Stimulated activated CD4-positive, alpha-beta T cell treated with anti-CD3 and anti-CD28 coated beads, Interleukin-15, amount 100 ng/mL, for 48 hours (primary cell): ENCODE measurements at regions not wholly inside any gene's neighbourhood (a gene's known extent, or its start where the extent isn't known, plus 50 kb on each side); places are given as distances from the start of the nearest gene placed in this dataset.
"Not testable (repeated sequence)": the region's sequence is repeated elsewhere in the genome, so short reads cannot be mapped to it uniquely, and the experiment has no call there.

Experiments
- DNase-seq, 2 donors: peaks; one replicate each; pipeline ENCODE4 v3.0.0-alpha.2; 2020; ENCODE audit warnings: low read depth in 2 of 2

DNA sequence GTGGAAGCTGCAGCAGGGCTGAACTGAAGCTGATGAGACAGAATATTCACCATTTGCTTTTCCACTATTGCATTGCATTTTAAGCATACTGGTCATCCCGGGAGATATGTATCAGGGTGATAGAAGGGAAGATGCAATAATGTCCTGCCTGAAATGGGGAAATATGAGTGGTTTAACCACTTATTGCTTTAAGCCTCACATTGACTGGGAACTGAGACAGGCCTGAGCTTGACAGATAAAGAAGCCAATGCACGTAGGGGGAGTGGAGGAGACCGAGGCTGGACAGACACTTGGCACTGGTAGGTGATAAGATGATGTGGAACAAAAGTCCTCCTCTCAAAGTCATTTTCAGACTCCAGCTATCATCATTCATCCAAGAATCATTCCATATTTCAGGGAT lies 911.7 kb upstream of the NCAM2 start:
- DNase-seq, result no peak

DNA sequence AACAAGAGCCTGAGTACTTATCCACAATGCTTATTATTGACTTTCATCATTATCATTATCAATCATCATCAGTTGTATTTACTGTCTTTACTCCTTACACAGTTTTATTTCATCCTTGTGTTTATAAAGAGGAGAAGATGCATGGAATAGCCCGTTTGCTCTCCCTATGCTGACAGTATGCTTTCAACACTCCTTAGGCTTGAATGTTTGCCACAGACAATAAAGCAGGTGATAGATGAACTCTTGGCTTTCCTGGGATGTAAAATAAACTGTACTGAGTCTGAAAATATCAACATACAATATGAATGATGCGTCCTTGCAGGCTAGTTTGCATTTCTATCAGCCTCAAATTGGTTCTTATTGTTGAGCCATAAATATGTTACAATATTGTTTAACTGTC lies 891.8 kb upstream of the NCAM2 start:
- no peak for DNase-seq

DNA sequence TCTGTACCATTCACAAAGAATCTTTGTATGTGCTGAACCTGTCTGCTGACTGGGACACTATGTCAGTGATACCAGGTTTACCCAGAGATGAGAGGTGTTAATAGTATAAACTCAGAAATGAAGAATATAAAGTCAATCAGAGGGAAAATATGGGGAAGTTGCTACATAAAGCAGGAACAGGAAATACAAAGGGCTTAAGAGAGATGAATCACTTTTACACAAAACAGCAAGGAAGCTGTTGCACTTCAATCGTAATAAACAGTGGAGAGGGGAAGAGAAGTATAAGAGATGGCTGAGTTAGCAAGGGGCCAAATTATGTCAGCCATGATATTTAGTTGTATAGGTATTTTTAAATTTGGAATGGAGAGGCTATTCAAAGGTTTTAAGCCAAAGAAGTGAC lies 890.2 kb upstream of the NCAM2 start:
- no peak for DNase-seq

DNA sequence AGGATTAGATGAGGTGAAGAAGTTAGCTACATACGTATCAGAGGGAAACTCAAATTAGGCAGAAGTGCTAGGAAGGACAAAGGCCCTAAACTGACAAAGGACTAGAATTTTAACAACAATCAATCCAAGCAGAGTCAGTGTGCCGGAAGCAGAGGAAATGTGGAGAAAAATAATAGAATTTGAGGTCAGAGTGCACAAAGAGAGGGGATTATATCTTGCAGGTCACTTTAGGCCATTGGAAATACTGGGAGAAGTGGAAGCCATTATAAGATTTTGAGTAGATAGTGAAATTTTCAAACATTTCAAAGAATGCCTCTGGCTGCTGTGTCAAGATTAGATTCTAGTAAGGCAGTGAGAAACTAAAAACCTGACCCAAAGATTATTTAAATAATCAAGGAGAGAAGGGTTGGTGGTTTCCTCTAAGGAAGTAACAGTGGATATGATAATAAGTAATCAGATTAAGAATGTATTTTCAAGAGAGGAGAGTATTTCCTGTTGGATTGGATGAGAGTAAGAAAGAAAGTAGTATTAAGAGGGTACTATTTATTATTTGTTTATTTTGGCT lies 889.2 kb upstream of the NCAM2 start:
- DNase-seq, result no peak

DNA sequence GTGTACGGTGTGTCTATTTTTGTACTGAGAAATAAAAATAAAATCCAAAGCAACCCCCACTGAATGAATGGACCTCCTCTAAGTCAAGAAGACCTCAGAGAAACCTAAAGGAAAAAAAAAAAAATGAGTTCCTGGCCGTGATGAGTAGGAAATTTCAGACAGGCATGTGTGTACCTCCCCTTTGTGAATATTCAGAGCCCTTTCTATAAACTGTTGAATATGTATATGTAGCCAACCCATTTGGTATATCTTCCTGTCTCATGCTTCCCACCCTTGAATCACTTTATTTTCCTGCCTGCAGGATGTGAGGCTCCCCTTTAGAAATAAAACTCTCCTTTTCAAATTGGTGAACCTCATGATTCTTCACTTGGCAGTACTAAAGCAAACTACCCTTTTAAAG lies 887.8 kb upstream of the NCAM2 start:
- DNase-seq, result no peak

DNA sequence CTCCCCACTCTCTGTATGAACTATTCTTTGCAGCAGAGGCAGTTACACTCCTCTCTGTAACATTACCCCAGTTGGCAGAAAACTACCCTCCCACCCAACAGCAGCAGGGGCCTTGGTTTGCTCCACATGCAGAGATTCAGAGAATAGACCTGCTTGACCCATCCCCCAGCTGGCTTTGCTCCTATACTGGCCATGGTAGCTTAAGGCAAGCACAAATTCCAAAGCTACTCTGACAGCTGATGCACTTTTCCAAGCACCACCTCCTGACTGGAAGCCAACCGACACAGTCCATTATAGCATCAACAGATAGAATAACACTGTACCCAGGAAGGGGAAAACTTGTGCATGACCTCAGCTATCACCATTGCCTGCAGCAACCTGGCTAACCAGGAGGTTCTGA lies 846.5 kb upstream of the NCAM2 start:
- DNase-seq, result no peak

DNA sequence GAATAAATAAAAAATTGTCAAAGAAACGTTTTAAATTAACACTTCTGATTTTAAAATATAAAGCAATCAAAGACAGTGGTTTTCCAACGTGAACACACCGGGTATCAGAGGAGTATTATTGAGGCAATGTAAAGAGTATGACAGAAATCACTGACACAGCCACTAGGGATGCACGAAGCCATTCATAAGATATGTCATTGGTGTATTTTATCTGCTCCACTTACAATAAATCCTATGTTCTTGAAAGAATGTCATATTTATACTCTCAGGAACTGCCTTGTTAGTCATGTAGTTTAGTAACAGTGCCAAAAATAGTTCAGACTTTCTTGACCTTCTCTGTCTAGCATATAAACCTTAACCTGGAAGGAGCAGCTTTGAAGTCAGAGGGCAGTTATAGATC lies 835.0 kb upstream of the NCAM2 start:
- no peak for DNase-seq

DNA sequence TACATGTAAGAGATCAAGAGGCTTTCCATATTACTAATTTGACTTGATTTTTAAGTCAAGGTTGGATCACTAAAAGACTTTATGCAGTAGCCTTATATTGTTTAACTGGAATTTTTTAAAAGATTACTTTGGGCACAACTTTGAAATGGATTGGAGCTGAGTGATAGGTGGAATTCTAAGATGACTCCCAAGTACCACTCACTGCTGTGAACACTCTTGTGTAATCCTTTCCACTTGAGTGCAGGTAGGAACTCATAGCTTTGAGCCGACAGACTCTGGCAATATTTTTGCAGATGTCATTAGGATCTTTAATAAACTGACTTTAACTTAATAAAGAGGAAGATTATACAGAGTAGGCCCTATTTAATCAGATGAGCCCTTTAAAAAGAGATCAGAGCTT lies 831.1 kb upstream of the NCAM2 start:
- no peak for DNase-seq

DNA sequence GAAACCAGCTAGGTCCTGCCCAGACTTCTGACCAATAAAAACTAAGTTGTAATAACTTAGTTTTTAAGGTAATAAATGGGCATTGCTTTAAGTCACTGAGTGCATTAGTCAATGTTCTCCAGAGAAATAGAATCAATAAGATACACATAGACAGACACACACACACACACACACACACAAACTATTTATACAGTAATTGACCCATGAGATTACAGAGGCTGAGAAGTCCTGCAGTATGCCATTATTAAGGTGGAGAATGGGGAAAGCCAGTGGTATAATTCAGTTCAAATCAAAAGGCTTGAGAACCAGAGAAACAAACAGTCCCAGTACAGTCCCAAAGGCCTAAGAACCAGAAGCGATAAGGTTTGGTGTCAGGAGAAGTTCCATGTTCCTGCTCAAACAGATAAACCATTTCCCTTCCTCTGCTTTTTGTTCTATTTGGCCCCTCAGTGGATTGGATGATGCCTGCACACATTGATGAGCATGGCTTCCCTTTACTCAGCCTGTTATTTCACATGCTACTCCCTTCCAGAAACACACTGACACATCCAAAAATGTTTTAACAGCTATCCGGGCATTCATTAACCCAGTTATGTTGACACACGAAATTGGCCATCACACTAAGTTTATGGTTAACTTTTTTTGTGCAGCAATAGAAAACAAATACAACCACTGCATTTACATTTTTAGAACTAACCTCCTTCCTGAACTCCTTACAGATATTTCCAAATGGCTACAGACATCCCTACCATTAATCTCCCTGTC lies 828.2 kb upstream of the NCAM2 start:
- DNase-seq, result no peak

DNA sequence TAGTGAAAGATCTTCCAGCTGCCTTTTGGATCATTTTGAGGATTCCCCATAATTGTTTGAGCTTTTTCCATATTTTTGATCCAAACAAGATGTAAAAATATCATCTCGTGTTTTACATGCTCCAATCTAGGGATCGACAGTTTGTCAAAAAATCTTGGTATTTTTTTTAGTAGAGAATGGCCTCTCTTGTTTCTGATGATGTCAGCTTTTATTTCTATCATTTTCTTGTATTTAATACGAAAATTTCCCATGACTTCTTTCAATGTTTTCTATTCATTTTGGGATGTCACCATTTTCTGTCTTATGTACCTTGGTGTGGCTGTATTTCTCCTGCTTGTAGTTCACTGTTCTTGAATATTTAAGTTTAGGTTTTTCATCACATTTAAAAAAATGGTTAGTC lies 812.0 kb upstream of the NCAM2 start:
- no peak for DNase-seq

DNA sequence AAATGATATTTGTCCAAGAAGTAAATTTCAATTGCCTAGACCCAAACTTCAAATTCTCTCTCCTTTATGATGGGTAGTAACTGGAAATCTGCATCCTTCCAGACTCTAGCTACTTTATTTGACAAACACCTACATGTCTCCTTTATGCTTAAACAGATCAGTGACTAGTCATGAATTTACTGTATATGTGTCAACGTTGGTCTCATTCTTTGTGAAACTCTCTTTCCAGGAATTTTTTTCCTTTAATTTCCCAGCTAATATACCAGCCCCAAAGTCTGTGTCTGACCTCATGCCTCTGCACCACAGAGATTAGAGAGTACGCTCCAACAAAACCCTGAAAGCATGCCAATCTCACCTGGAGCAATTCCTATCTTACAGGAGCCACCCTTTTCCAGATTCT lies 811.2 kb upstream of the NCAM2 start:
- no peak for DNase-seq

DNA sequence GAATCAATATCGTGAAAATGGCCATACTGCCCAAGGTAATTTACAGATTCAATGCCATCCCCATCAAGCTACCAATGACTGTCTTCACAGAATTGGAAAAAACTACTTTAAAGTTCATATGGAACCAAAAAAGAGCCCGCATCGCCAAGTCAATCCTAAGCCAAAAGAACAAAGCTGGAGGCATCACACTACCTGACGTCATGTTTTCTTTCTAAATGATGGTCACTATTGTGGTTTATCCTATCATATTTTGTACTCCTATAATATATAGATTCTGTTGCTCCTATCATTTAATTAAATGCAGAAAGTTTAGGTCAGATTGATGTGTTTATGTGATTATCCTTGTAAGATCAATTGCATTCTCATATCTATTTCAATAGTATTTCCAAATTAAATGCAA lies 796.9 kb upstream of the NCAM2 start:
- DNase-seq, result not testable (repeated sequence)

DNA sequence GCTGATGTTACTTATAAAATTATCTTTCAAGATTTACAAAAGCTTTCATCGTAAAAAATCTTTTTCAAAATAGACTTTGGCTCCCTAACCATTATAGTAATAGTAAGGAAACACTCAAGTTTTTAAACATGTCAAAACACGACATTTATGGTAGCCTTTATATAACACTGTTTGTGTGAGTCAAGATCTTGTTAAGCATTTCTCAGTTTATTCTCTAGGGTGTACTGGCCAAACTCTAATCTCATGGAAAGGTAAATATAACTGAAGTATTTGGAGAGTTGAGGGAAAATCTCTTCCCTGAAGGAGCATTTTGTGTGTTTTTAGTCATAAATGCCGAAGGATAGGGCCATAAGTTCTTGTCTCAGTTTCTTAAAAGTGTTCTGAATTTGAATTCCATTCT lies 790.9 kb upstream of the NCAM2 start:
- DNase-seq, result no peak

DNA sequence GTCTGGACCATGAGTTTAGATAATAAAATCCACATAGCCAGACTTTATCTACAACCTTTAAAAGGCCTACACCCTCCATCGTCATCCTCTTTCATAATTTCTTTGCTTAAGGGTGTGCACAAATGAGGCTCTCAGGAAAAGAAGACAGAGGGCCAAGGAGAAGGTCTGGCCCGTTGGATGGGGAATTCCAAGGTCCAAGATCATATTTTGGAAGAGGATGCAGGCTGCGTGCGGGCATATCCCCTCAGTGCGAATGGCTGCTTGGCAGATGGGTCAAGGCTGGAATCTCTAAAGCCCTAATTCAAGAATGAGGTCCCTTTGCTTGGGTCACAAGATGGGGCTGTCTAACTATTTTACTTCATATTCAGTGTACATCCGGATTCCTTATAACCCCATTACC lies 782.2 kb upstream of the NCAM2 start:
- no peak for DNase-seq

DNA sequence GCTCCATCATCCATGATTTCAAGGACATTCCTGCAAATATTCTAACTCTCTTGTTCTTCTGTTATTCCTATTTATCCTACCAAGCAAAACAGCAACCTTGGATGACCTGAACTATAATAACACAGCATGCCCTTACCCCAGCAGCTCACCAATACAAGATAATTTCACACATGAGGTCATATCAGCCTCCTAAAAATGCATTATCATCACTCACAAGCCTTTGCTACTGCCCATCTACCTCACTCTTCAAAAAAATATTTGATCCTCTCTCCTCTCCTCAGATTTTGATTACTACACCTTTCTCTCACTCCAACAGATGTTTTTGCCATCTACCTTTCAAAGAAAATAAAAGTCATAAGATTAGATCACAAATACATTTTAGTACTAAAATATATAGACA lies 777.6 kb upstream of the NCAM2 start:
- DNase-seq, result no peak

DNA sequence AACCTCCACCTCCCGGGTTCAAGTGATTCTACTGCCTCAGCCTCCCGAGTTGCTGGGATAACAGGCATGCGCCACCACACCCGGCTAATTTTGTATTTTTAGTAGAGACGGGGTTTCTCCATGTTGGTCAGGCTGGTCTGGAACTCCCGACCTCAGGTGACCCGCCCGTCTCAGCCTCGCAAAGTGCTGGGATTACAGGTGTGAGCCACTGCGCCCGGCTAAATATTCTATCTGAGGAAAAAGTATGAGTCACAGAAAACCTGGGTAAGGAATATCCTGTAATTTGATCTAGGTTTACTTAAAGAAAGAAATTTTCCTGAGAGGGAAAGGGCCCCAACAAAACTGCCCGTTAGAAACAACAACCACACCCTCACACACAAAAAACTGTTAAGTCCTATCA lies 776.2 kb upstream of the NCAM2 start:
- not testable (repeated sequence) for DNase-seq

DNA sequence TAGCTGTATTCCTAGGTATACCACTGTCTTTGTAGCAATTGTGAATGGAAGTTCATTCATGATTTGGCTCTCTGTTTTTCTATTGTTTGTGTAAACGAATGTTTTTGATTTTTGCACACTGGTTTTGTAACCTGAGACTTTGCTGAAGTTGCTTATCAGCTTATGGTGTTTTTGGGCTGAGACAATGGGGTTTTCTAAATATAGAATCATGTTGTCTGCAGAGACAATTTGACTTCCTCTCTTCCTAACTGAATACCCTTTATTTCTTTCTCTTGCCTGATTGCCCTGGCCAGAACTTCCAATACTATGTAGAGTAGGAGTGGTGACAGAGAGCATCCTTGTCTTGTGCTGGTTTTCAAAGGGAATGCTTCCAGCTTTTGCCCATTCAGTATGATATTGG lies 761.6 kb upstream of the NCAM2 start:
- DNase-seq, result not testable (repeated sequence)

DNA sequence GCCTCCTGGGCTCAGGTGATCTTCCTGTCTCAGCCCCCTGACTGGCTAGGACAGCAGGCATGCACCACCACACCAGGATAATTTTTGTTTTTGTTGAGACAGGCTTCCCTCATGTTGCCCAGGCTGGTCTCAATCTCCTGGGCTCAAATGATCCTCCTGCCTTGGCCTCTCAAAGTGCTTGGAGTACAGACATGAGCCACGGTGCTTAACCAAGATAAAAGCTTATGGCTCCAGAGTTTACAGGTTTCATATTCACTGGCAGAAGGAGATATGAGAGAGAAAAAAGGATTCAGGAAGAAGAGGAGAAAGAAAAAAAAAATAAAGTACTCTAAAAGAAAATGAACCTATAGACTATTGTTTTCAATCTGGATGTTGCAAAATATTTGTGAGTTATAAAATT lies 748.8 kb upstream of the NCAM2 start:
- no peak for DNase-seq

DNA sequence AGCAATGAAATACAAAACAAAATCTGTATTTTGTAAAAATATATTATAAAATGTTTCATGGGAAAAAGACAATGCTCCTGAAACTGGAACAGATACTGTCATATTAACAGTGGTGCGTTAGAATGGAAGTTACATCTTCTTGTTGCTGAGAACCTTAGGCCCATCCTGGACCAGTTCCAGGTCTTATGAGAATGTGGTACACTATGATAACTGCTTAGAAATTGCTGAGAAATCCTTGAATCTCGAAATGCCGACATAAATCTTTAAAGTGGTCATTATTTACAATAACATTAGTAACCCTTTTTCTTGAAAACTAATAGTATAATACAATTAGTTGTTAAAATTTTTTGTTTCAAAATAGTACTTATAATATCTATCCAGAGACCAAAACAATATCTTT lies 747.9 kb upstream of the NCAM2 start:
- DNase-seq, result no peak

DNA sequence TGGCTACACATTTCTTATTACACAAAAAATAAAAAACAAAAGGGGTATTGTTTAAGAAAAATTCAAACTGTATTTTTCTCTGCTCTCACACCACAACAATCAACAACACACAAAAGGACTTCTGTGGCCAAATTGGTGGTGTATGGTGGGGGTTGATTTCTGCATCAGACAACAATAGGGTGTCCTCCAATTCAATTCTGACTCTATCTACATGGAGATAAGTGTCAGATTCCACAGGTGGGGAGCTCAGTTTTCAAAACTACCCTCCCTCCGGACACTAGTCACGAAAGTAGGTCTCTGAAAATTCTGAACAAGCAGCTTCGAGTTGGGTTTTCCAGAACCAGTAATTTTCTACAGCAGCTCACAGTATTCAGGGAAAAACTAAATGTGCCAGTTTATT lies 744.9 kb upstream of the NCAM2 start:
- no peak for DNase-seq

DNA sequence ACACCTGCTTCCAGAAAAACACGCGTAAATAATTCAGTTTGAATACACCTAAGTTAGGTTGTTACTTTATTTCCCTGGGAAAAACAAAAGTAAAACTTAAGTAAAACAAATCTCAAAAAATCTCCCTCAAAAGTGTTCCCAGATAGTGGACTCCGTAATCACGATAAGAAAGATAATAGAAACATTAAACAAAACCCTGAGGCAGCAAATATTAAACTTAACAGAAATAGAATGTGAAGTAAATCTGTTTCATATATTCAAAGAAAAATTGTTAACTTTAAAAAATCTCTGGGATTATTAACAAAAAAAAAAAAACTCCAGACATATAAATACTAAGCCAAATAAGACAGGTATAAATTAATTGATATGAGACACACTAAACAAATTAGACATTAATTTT lies 743.2 kb upstream of the NCAM2 start:
- DNase-seq, result no peak

DNA sequence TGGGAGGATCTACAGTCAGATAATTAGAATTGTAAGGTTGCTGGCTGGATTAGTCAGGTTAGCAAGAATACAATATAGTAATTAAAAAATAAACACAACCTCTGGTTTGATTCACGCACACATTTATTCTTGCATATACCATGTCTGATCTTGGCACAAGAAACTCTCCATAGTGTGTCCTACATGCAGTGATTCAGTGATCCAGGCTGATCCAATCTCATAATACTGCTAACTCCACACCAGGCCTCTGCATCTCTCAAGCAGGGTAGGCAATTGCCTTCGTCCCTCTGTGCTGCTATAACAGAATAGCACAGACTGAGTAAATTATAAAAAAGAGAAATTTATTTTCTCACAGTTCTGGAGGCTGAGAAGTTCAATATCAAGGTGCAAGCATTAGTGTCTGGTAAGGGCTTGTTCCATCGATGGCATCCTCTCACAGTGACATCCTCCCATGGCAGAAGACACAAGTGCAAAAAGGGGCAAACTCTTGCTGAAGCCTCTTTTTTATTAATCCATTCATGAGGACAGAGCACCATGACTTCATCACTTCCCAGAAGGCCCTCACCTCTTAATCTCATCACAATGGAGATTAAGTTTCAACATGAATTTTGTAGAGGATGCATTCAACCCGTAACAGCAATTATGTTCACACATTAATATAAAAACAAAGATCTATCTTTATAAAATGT lies 741.0 kb upstream of the NCAM2 start:
- no peak for DNase-seq

DNA sequence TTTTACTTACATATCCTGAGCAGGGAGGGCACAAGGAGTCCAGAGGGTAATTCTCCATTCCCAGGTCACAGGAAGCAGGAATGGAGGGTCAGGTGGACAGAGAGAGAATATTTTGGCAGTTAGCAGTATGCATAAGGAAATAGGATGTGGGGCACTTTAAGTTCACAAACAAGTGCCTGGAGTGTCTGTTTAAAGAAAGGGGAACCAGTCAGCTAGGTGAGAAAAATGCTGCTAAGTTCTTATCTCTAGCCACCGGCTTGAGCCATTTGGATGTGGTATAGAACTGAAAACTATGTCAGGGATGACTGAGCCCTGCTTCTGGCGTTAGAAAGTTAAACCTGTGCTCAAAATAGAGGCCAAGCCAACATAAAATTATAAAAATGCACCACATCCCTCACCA lies 739.7 kb upstream of the NCAM2 start:
- DNase-seq, result no peak
